GM23338 (cell line): ENCODE measurements at regions not wholly inside any gene's neighbourhood (a gene's known extent, or its start where the extent isn't known, plus 50 kb on each side); places are given as distances from the start of the nearest gene placed in this dataset.

Experiments used
- ATAC-seq: fragments of 200-7000 bp; cut with Tn5 transposase; 3 replicates; pipeline ENCODE4 v1.9.1; 2020
- DNase-seq: peaks from one replicate; pipeline ENCODE4 v3.0.0-alpha.2; 2015; ENCODE audit warnings: low spot score
- H2AFZ ChIP-seq: fragments of 200-600 bp; sonication (generic); 2 replicates; pipeline ENCODE4 v1.8.0; 2016; ENCODE audit warnings: antibody characterized with exemption, mild to moderate bottlenecking, moderate library complexity
- H3F3A ChIP-seq: fragments of 200-600 bp; sonication (generic); replicated peaks from 2 replicates; pipeline ENCODE4 v1.8.0; 2017; ENCODE audit warnings: antibody characterized with exemption, mixed run types, low read depth
- H3K27ac ChIP-seq: fragments of 200-600 bp; sonication (generic); 2 replicates; pipeline ENCODE4 v1.6.1; 2016; ENCODE audit warnings: low read depth
- H3K27me3 ChIP-seq: fragments of 200-600 bp; sonication (generic); 2 replicates; pipeline ENCODE4 v1.8.0; 2016; ENCODE audit warnings: mild to moderate bottlenecking, mixed run types, moderate library complexity; ENCODE audit not compliant: insufficient read depth
- H3K36me3 ChIP-seq: fragments of 200-600 bp; sonication (generic); 2 replicates; pipeline ENCODE4 v1.8.0; 2016; ENCODE audit warnings: mild to moderate bottlenecking; ENCODE audit not compliant: insufficient read depth
- H3K4me1 ChIP-seq: fragments of 200-600 bp; sonication (generic); 2 replicates; pipeline ENCODE4 v1.8.0; 2016; ENCODE audit warnings: mild to moderate bottlenecking, moderate library complexity; ENCODE audit not compliant: insufficient read depth
- H3K4me2 ChIP-seq: fragments of 200-600 bp; sonication (generic); 2 replicates; pipeline ENCODE4 v1.7.1; 2017; ENCODE audit warnings: mixed run types
- H3K4me3 ChIP-seq: fragments of 200-600 bp; sonication (generic); 2 replicates; pipeline ENCODE4 v1.6.1; 2016; ENCODE audit warnings: mixed run types
- H3K79me2 ChIP-seq: fragments of 200-600 bp; sonication (generic); replicated peaks from 2 replicates; pipeline ENCODE4 v1.8.0; 2017; ENCODE audit warnings: mild to moderate bottlenecking; ENCODE audit not compliant: insufficient read depth
- H3K9me2 ChIP-seq: fragments of 200-600 bp; sonication (generic); 2 replicates; pipeline ENCODE4 v1.8.0; 2017; ENCODE audit not compliant: insufficient read depth
- H4K20me1 ChIP-seq: fragments of 200-600 bp; sonication (generic); replicated peaks from 2 replicates; pipeline ENCODE4 v1.8.0; 2017; ENCODE audit warnings: mild to moderate bottlenecking; ENCODE audit not compliant: insufficient read depth
- H3K27ac Mint-ChIP-seq: 2 replicates; pipeline ENCODE4 v1.8.0; 2020; ENCODE audit warnings: inconsistent platforms, mild to moderate bottlenecking, moderate library complexity, mixed read lengths
- H3K27me3 Mint-ChIP-seq: 3 replicates; pipeline ENCODE4 v1.8.0; 2022; ENCODE audit warnings: low read depth, mild to moderate bottlenecking, moderate library complexity, mixed read lengths, inconsistent platforms; ENCODE audit not compliant: insufficient read depth, poor library complexity
- H3K36me3 Mint-ChIP-seq: 3 replicates; pipeline ENCODE4 v1.8.0; 2021; ENCODE audit warnings: low read depth, mild to moderate bottlenecking, inconsistent platforms, moderate library complexity, mixed read lengths
- H3K4me1 Mint-ChIP-seq: 3 replicates; pipeline ENCODE4 v1.8.0; 2020; ENCODE audit warnings: mild to moderate bottlenecking, inconsistent platforms, mixed read lengths
- H3K4me3 Mint-ChIP-seq: 3 replicates; pipeline ENCODE4 v1.8.0; 2021; ENCODE audit warnings: moderate library complexity, mild to moderate bottlenecking, inconsistent platforms, mixed read lengths
- H3K9me3 Mint-ChIP-seq: 3 replicates; pipeline ENCODE4 v1.8.0; 2020; ENCODE audit warnings: moderate library complexity, mild to moderate bottlenecking, inconsistent platforms, mixed read lengths
- EZH2 ChIP-seq: fragments of 200-600 bp; sonication (generic); IDR thresholded peaks from one replicate; pipeline ENCODE4 v1.8.0; 2017; ENCODE audit warnings: antibody characterized with exemption, mild to moderate bottlenecking, low read depth; ENCODE audit not compliant: unreplicated experiment
- EZH2phosphoT487 ChIP-seq: fragments of 200-600 bp; sonication (generic); IDR thresholded peaks from one replicate; pipeline ENCODE4 v1.8.1; 2018; ENCODE audit warnings: antibody characterized with exemption; ENCODE audit not compliant: unreplicated experiment
- JUNB ChIP-seq: IDR thresholded peaks from one replicate; pipeline ENCODE4 v1.6.1; 2016; ENCODE audit warnings: antibody characterized with exemption; ENCODE audit not compliant: unreplicated experiment
- NANOG ChIP-seq: IDR thresholded peaks from 2 replicates; pipeline ENCODE4 v1.6.1; 2016; ENCODE audit warnings: antibody characterized with exemption, borderline replicate concordance
- POLR2AphosphoS5 ChIP-seq: IDR thresholded peaks from 2 replicates; pipeline ENCODE4 v1.6.1; 2016; ENCODE audit warnings: antibody characterized with exemption, low read depth
- REST ChIP-seq: IDR thresholded peaks from one replicate; pipeline ENCODE4 v1.6.1; 2018; ENCODE audit warnings: antibody characterized with exemption; ENCODE audit not compliant: unreplicated experiment
- STAT1 ChIP-seq: IDR thresholded peaks from one replicate; pipeline ENCODE4 v1.6.1; 2016; ENCODE audit warnings: antibody characterized with exemption; ENCODE audit not compliant: unreplicated experiment
- ZNF114 ChIP-seq: fragments of 250-450 bp; sonication (Bioruptor Pico); IDR thresholded peaks from 2 replicates; pipeline ENCODE4 v1.5.0; 2020; ENCODE audit warnings: mild to moderate bottlenecking, moderate library complexity
- ZNF331 ChIP-seq: fragments of 250-450 bp; sonication (Bioruptor Pico); IDR thresholded peaks from 2 replicates; pipeline ENCODE4 v1.5.0; 2020; ENCODE audit warnings: low read depth, mild to moderate bottlenecking, moderate library complexity
- TF ChIP-seq, protein P1 (sequence below): fragments of 250-450 bp; sonication (Bioruptor Pico); IDR thresholded peaks from 2 replicates; pipeline ENCODE4 v1.5.0; 2020; ENCODE audit warnings: mild to moderate bottlenecking, moderate library complexity
- TF ChIP-seq, protein P2 (sequence below), 2 experiments: fragments of 200-600 bp in 1 of 2; sonication (generic) in 1 of 2; conservative IDR thresholded peaks; 2 replicates each; pipeline versions ENCODE4 v1.5.1 to v1.6.1; 2016 to 2017; ENCODE audit warnings: antibody characterized with exemption in 2 of 2, low read depth in 2 of 2, mild to moderate bottlenecking in 2 of 2, moderate library complexity in 1 of 2

DNA sequence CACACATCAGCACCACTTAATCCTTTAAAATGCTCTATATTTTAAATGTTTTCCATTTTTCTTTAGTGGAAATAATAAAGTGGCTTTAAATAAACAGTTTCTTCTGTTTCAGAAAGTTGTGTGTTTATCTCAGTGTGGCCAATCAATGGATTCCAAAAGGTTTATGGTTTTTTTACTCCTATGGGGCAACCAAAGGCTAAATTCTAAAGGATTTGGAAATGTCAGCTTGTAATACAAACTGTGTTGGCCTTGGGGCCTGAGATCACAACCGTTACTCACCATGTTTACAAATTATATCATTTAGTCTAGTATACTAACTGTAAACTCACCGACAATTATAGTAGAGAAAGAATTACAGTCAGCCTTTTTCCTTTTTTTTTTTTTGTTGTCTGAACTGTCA, 827.2 kb downstream of the EPHA4 start:
- Histone ChIP-seq H3K4me2 (no peak overlapping the region), H3K4me1 (no peaks in the 10 kb centered on the region), H4K20me1 (no peaks in the 10 kb centered on the region), H3K27ac (no peak overlapping the region), H3K4me3 (no peak overlapping the region), H3F3A (no peaks in the 10 kb centered on the region), H3K36me3 (no peaks in the 10 kb centered on the region), H3K79me2 (no peaks in the 10 kb centered on the region), H3K27me3 (no peaks in the 10 kb centered on the region), H3K9me2 (no peaks in the 10 kb centered on the region), H2AFZ (no peak overlapping the region)
- Mint-ChIP-seq H3K4me1 (peaks cover 4% of the 10 kb centered on the region; the same call in 2 of the 3 replicates), H3K27me3 (no peaks in the 10 kb centered on the region), H3K4me3 (no peak overlapping the region), H3K9me3 (no peaks in the 10 kb centered on the region), H3K36me3 (no peaks in the 10 kb centered on the region), H3K27ac (no peak overlapping the region)
- ATAC-seq: no peak
- no peak for DNase-seq
- TF ChIP-seq POLR2AphosphoS5: no peak
- no peak for TF ChIP-seq JUNB
- TF ChIP-seq EZH2: no peak
- TF ChIP-seq EZH2phosphoT487: no peak

DNA sequence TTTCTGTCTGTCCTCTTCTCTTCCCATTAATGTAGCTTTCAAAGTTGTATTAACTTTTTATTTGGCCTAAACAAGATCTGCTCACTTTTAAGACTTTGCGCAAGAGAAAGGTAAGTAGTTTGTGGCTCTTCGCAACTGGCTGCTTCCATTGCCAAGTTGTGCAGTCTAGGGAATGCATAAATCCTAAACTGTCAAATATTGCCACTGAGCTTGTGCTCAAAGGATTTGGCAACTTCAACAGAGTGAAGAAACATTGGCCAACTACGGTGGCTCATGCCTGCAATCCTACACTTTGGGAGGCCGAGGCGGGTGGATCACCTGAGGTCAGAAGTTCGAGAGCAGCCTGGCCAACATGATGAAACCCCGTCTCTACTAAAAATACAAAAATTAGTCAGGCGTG, 826.4 kb downstream of the EPHA4 start:
- Mint-ChIP-seq H3K27me3 (no peaks in the 10 kb centered on the region), H3K9me3 (no peaks in the 10 kb centered on the region), H3K4me1 (peaks cover 4% of the 10 kb centered on the region; the same call in 2 of the 3 replicates), H3K4me3 (no peak overlapping the region), H3K27ac (no peak overlapping the region), H3K36me3 (no peaks in the 10 kb centered on the region)
- Histone ChIP-seq H3K9me2 (no peaks in the 10 kb centered on the region), H3F3A (no peaks in the 10 kb centered on the region), H3K4me2 (no peak overlapping the region), H3K4me3 (no peak overlapping the region), H3K27me3 (no peaks in the 10 kb centered on the region), H3K27ac (no peak overlapping the region), H3K4me1 (no peaks in the 10 kb centered on the region), H3K36me3 (no peaks in the 10 kb centered on the region), H3K79me2 (no peaks in the 10 kb centered on the region), H2AFZ (no peak overlapping the region), H4K20me1 (no peaks in the 10 kb centered on the region)
- no peak for ATAC-seq
- DNase-seq: no peak
- TF ChIP-seq EZH2phosphoT487 (no peak), NANOG (no peak), REST (no peak), ZNF331 (CRISPR knock-in tag) (no peak), JUNB (no peak), STAT1 (no peak), ZNF114 (CRISPR knock-in tag) (no peak)
- TF ChIP-seq, protein P1, sequence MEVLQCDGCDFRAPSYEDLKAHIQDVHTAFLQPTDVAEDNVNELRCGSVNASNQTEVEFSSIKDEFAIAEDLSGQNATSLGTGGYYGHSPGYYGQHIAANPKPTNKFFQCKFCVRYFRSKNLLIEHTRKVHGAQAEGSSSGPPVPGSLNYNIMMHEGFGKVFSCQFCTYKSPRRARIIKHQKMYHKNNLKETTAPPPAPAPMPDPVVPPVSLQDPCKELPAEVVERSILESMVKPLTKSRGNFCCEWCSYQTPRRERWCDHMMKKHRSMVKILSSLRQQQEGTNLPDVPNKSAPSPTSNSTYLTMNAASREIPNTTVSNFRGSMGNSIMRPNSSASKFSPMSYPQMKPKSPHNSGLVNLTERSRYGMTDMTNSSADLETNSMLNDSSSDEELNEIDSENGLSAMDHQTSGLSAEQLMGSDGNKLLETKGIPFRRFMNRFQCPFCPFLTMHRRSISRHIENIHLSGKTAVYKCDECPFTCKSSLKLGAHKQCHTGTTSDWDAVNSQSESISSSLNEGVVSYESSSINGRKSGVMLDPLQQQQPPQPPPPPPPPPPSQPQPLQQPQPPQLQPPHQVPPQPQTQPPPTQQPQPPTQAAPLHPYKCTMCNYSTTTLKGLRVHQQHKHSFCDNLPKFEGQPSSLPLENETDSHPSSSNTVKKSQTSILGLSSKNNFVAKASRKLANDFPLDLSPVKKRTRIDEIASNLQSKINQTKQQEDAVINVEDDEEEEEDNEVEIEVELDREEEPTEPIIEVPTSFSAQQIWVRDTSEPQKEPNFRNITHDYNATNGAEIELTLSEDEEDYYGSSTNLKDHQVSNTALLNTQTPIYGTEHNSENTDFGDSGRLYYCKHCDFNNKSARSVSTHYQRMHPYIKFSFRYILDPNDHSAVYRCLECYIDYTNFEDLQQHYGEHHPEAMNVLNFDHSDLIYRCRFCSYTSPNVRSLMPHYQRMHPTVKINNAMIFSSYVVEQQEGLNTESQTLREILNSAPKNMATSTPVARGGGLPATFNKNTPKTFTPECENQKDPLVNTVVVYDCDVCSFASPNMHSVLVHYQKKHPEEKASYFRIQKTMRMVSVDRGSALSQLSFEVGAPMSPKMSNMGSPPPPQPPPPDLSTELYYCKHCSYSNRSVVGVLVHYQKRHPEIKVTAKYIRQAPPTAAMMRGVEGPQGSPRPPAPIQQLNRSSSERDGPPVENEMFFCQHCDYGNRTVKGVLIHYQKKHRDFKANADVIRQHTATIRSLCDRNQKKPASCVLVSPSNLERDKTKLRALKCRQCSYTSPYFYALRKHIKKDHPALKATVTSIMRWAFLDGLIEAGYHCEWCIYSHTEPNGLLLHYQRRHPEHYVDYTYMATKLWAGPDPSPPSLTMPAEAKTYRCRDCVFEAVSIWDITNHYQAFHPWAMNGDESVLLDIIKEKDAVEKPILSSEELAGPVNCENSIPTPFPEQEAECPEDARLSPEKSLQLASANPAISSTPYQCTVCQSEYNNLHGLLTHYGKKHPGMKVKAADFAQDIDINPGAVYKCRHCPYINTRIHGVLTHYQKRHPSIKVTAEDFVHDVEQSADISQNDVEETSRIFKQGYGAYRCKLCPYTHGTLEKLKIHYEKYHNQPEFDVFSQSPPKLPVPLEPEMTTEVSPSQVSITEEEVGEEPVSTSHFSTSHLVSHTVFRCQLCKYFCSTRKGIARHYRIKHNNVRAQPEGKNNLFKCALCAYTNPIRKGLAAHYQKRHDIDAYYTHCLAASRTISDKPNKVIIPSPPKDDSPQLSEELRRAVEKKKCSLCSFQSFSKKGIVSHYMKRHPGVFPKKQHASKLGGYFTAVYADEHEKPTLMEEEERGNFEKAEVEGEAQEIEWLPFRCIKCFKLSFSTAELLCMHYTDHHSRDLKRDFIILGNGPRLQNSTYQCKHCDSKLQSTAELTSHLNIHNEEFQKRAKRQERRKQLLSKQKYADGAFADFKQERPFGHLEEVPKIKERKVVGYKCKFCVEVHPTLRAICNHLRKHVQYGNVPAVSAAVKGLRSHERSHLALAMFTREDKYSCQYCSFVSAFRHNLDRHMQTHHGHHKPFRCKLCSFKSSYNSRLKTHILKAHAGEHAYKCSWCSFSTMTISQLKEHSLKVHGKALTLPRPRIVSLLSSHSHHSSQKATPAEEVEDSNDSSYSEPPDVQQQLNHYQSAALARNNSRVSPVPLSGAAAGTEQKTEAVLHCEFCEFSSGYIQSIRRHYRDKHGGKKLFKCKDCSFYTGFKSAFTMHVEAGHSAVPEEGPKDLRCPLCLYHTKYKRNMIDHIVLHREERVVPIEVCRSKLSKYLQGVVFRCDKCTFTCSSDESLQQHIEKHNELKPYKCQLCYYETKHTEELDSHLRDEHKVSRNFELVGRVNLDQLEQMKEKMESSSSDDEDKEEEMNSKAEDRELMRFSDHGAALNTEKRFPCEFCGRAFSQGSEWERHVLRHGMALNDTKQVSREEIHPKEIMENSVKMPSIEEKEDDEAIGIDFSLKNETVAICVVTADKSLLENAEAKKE (CRISPR knock-in tag): no peak
- TF ChIP-seq, protein P2, sequence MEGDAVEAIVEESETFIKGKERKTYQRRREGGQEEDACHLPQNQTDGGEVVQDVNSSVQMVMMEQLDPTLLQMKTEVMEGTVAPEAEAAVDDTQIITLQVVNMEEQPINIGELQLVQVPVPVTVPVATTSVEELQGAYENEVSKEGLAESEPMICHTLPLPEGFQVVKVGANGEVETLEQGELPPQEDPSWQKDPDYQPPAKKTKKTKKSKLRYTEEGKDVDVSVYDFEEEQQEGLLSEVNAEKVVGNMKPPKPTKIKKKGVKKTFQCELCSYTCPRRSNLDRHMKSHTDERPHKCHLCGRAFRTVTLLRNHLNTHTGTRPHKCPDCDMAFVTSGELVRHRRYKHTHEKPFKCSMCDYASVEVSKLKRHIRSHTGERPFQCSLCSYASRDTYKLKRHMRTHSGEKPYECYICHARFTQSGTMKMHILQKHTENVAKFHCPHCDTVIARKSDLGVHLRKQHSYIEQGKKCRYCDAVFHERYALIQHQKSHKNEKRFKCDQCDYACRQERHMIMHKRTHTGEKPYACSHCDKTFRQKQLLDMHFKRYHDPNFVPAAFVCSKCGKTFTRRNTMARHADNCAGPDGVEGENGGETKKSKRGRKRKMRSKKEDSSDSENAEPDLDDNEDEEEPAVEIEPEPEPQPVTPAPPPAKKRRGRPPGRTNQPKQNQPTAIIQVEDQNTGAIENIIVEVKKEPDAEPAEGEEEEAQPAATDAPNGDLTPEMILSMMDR (conservative IDR thresholded peaks at IDR 0.05; ENCODE audit: low read depth in 2 of 2): no peak
